ENCODE measurements at regions not wholly inside any gene's neighbourhood (a gene's known extent, or its start where the extent isn't known, plus 50 kb on each side); places are given as distances from the start of the nearest gene placed in this dataset.

- no peak overlapping the region for H3K4me3 ChIP-seq (ENCODE audit: low read depth in 1 of 2, low read length in 2 of 2)
- H3K9ac ChIP-seq (ENCODE audit: low read depth, low read length): no peak overlapping the region
- no peak overlapping the region for H3K27ac ChIP-seq (ENCODE audit: low read length)
- H3K9me3 ChIP-seq (ENCODE audit: insufficient read depth, low read length, severe bottlenecking): peaks cover 12% of the 10 kb centered on the region
- ATAC-seq (ENCODE audit: insufficient read depth, low read depth) (no peak), DNase-seq (no peak)
- no peak overlapping the region for H3K4me2 ChIP-seq (ENCODE audit: insufficient read depth, low read length)
- H3K36me3 ChIP-seq (ENCODE audit: insufficient read depth, low read length): no peaks in the 10 kb centered on the region
- H3K79me2 ChIP-seq (ENCODE audit: insufficient read depth, low read length): no peaks in the 10 kb centered on the region
- TF ChIP-seq, protein P1, sequence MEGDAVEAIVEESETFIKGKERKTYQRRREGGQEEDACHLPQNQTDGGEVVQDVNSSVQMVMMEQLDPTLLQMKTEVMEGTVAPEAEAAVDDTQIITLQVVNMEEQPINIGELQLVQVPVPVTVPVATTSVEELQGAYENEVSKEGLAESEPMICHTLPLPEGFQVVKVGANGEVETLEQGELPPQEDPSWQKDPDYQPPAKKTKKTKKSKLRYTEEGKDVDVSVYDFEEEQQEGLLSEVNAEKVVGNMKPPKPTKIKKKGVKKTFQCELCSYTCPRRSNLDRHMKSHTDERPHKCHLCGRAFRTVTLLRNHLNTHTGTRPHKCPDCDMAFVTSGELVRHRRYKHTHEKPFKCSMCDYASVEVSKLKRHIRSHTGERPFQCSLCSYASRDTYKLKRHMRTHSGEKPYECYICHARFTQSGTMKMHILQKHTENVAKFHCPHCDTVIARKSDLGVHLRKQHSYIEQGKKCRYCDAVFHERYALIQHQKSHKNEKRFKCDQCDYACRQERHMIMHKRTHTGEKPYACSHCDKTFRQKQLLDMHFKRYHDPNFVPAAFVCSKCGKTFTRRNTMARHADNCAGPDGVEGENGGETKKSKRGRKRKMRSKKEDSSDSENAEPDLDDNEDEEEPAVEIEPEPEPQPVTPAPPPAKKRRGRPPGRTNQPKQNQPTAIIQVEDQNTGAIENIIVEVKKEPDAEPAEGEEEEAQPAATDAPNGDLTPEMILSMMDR (IDR thresholded peaks at IDR 0.05; ENCODE audit: borderline replicate concordance, extremely low read depth, low read length, poor library complexity, severe bottlenecking): no peak
- no peak for TF ChIP-seq EZH2 (IDR thresholded peaks at IDR 0.05; ENCODE audit: borderline replicate concordance, low read depth, low read length, severe bottlenecking)
- no peak overlapping the region for H2AFZ ChIP-seq (ENCODE audit: low read depth, low read length)
- H3K4me1 ChIP-seq (ENCODE audit: insufficient read depth, low read length): no peaks in the 10 kb centered on the region
- no peaks in the 10 kb centered on the region for H3K27me3 ChIP-seq (ENCODE audit: insufficient read depth, low read length, poor library complexity)
- H4K20me1 ChIP-seq (ENCODE audit: insufficient read depth, low read length): no peaks in the 10 kb centered on the region
Observed at GRCh38 chr12:124653169-124653931, 85.9 kb upstream of the NCOR2 start.

DNA sequence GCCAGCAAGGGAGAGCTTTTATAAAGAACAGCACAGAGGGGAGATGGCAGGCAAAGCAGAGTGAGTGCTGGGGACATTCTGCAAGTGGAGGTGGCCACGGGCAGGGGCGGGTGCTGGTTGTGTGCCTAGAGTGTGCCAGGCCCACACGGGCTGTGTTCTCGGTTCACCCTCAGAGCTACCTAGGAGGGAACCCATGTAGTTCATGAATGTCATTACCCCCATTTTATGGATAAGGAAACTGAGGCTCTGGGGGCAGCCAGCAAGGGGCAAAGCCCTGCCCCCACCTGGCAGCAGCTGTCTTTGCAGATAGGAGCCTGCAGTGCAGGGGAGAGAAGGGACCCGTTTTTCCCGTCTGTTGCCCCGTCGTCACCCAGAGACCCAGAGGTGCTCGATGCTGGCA, 85.2 kb upstream of the NCOR2 start:
- DNase-seq: no peak
- Histone ChIP-seq H3K9ac (ENCODE audit: low read depth, low read length) (no peak overlapping the region), H3K4me2 (ENCODE audit: insufficient read depth, low read length) (no peak overlapping the region), H3K27ac (ENCODE audit: low read length) (no peak overlapping the region), H3K79me2 (ENCODE audit: insufficient read depth, low read length) (no peaks in the 10 kb centered on the region), H3K4me3 (ENCODE audit: low read depth in 1 of 2, low read length in 2 of 2) (no peak overlapping the region), H3K27me3 (ENCODE audit: insufficient read depth, low read length, poor library complexity) (no peaks in the 10 kb centered on the region), H4K20me1 (ENCODE audit: insufficient read depth, low read length) (no peaks in the 10 kb centered on the region), H3K9me3 (ENCODE audit: insufficient read depth, low read length, severe bottlenecking) (peaks cover 15% of the 10 kb centered on the region), H3K4me1 (ENCODE audit: insufficient read depth, low read length) (no peaks in the 10 kb centered on the region), H2AFZ (ENCODE audit: low read depth, low read length) (no peak overlapping the region), H3K36me3 (ENCODE audit: insufficient read depth, low read length) (no peaks in the 10 kb centered on the region)
- ATAC-seq (ENCODE audit: insufficient read depth, low read depth): no peak
- TF ChIP-seq, protein P1 (IDR thresholded peaks at IDR 0.05; ENCODE audit: borderline replicate concordance, extremely low read depth, low read length, poor library complexity, severe bottlenecking): no peak
- no peak for TF ChIP-seq EZH2 (IDR thresholded peaks at IDR 0.05; ENCODE audit: borderline replicate concordance, low read depth, low read length, severe bottlenecking)

DNA sequence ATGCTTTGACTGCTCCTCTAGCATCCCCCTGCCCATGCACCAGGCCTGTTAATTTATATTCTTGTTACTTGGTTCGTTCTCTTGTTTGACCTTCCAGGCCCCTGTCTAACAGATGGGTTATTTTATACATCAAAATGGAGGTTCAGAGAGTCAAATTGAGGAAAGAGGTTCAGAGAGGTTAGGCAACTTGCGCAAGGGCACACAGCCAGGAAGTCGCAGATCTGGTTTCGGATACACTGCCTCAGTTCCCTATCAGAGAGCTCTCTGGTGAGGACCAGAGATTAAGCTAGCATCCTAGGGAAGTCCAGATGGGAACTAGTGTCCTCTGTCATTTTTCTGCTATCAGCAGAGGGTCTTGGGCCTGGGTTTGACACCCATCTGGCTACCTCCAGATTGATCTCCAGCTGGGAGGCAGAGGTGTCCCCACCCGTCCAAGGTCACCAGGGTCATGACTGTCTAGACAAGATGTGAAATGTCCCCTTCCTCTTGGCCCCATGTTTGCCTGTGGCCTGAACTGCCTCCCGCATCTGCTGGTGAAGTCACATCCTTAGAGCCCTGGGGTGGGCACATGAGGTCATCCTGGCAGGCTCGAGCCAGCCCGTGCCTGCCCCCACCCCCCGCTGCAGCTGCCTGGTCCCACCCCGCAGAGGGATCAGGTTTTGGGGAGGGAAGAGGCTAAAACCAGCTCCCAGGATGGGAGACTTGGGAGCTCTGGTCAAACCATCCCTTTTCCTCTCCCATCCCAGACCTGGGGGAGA, 84.3 kb upstream of the NCOR2 start:
- ATAC-seq (ENCODE audit: insufficient read depth, low read depth): no peak

More for the DNA sequence above, 84.3 kb upstream of the NCOR2 start:
- Histone ChIP-seq H3K79me2 (ENCODE audit: insufficient read depth, low read length) (no peaks in the 10 kb centered on the region), H3K4me2 (ENCODE audit: insufficient read depth, low read length) (no peak overlapping the region), H3K4me1 (ENCODE audit: insufficient read depth, low read length) (no peaks in the 10 kb centered on the region), H3K4me3 (ENCODE audit: low read depth in 1 of 2, low read length in 2 of 2) (no peak overlapping the region), H4K20me1 (ENCODE audit: insufficient read depth, low read length) (no peaks in the 10 kb centered on the region), H3K27me3 (ENCODE audit: insufficient read depth, low read length, poor library complexity) (no peaks in the 10 kb centered on the region), H3K9me3 (ENCODE audit: insufficient read depth, low read length, severe bottlenecking) (peaks cover 15% of the 10 kb centered on the region), H2AFZ (ENCODE audit: low read depth, low read length) (no peak overlapping the region), H3K9ac (ENCODE audit: low read depth, low read length) (no peak overlapping the region), H3K27ac (ENCODE audit: low read length) (no peak overlapping the region), H3K36me3 (ENCODE audit: insufficient read depth, low read length) (no peaks in the 10 kb centered on the region)
- DNase-seq: no peak
- no peak for TF ChIP-seq EZH2 (IDR thresholded peaks at IDR 0.05; ENCODE audit: borderline replicate concordance, low read depth, low read length, severe bottlenecking)
- TF ChIP-seq, protein P1 (IDR thresholded peaks at IDR 0.05; ENCODE audit: borderline replicate concordance, extremely low read depth, low read length, poor library complexity, severe bottlenecking): no peak
